ENCODE measurements at regions not wholly inside any gene's neighbourhood (a gene's known extent, or its start where the extent isn't known, plus 50 kb on each side); places are given as distances from the start of the nearest gene placed in this dataset.
A peak's percentile ranks its signal among the peaks of the same experiment; 100 is the strongest.

GRCh38 chr10:131363416-131363815, 51.9 kb upstream of the TCERG1L start:
- peak in 2 of 3 donors; percentile 14 to 27 for DNase-seq

- DNase-seq: no peak
Measured at GRCh38 chr10:131371571-131371970, 60.0 kb upstream of the TCERG1L start.

- no peak for DNase-seq
Measured at GRCh38 chr10:131381576-131381975, 70.1 kb upstream of the TCERG1L start.

GRCh38 chr10:131385161-131385872, 73.8 kb upstream of the TCERG1L start:
- peak in 1 of 3 donors; percentile 54 for DNase-seq

- DNase-seq: no peak
Measured at GRCh38 chr10:131387018-131387529, 75.6 kb upstream of the TCERG1L start.

- DNase-seq: no peak
Measured at GRCh38 chr10:131391936-131392335, 80.4 kb upstream of the TCERG1L start.

- DNase-seq: peak; percentile 67 to 92 (median 74)
Measured at GRCh38 chr10:131396121-131397050, 84.9 kb upstream of the TCERG1L start.

- no peak for DNase-seq
Measured at GRCh38 chr10:131398166-131398565, 86.6 kb upstream of the TCERG1L start.

GRCh38 chr10:131399981-131400380, 88.5 kb upstream of the TCERG1L start:
- peak in 1 of 3 donors; percentile 41 for DNase-seq

- no peak for DNase-seq
Measured at GRCh38 chr10:131400513-131400912, 89.0 kb upstream of the TCERG1L start.

- DNase-seq: no peak
Measured at GRCh38 chr10:131402771-131403650, 91.5 kb upstream of the TCERG1L start.

GRCh38 chr10:131403936-131404335, 92.4 kb upstream of the TCERG1L start:
- DNase-seq: no peak

GRCh38 chr10:131404886-131405285, 93.4 kb upstream of the TCERG1L start:
- no peak for DNase-seq

- no peak for DNase-seq
Measured at GRCh38 chr10:131406676-131407392, 95.3 kb upstream of the TCERG1L start.

- DNase-seq: no peak
Measured at GRCh38 chr10:131418681-131419080, 107.2 kb upstream of the TCERG1L start.

- DNase-seq: no peak
Measured at GRCh38 chr10:131419797-131420196, 108.3 kb upstream of the TCERG1L start.

GRCh38 chr10:131420867-131421266, 109.3 kb upstream of the TCERG1L start:
- no peak for DNase-seq

- DNase-seq: no peak
Measured at GRCh38 chr10:131421381-131421780, 109.9 kb upstream of the TCERG1L start.

- DNase-seq: no peak
Measured at GRCh38 chr10:131422731-131423130, 111.2 kb upstream of the TCERG1L start.

GRCh38 chr10:131424053-131424452, 112.5 kb upstream of the TCERG1L start:
- no peak for DNase-seq
